Natural killer cell treated with Interleukin-12 subunit alpha and Interleukin-12 subunit beta and Interleukin-15 and Interleukin-18, amount 100 ng/mL, for 72 hours (primary cell): ENCODE measurements at regions not wholly inside any gene's neighbourhood (a gene's known extent, or its start where the extent isn't known, plus 50 kb on each side); places are given as distances from the start of the nearest gene placed in this dataset.

Source experiments
- ATAC-seq, 2 donors: fragments of 150-1000 bp; cut with Tn5 transposase in 1 of 2; sonication (Bioruptor Pico), chemical (Tn5 transposase) in 1 of 2; 2 replicates each; pipeline ENCODE4 v1.10.0; 2021
- DNase-seq: peaks from one replicate; pipeline ENCODE4 v3.0.0; 2022; ENCODE audit warnings: low spot score
- H3K27ac Mint-ChIP-seq, 2 donors: 1 replicate in 1 of 2; 2 replicates in 1 of 2; pipeline ENCODE4 v1.8.0; 2022; ENCODE audit warnings: mixed read lengths in 2 of 2, mild to moderate bottlenecking in 1 of 2, moderate library complexity in 1 of 2
- H3K27me3 Mint-ChIP-seq, 2 donors: 1 replicate in 1 of 2; 2 replicates in 1 of 2; pipeline ENCODE4 v1.8.0; 2022; ENCODE audit warnings: mixed read lengths in 2 of 2
- H3K36me3 Mint-ChIP-seq: one replicate; pipeline ENCODE4 v1.8.0; 2022; ENCODE audit warnings: mixed read lengths
- H3K4me1 Mint-ChIP-seq, 2 donors: 1 replicate in 1 of 2; 2 replicates in 1 of 2; pipeline ENCODE4 v1.8.0; 2022; ENCODE audit warnings: low read depth in 2 of 2, mixed read lengths in 2 of 2, mild to moderate bottlenecking in 1 of 2
- H3K4me3 Mint-ChIP-seq: one replicate; pipeline ENCODE4 v1.8.0; 2022; ENCODE audit warnings: mixed read lengths
- H3K9me3 Mint-ChIP-seq: 2 replicates; pipeline ENCODE4 v1.8.0; 2022; ENCODE audit warnings: mixed read lengths

DNA sequence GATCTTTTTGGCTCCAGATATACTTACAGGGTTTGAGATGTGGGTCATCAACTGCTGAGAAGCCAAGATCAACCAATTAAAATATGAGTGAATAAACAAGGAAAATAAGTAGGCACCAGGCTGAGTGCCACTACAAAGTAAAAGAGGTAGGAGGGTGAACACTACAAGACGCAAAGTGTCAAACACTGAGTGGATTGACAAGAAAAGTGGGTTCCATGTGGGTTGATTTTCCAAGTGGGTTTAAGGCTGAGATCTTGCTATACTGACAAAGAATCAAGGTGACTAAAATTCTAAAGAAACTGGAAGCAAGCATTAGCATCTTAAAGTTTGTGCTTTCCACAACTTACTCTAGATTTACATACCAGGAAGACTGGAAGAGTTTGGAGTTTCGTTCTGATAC lies 160.4 kb upstream of the SPACA1 start:
- H3K4me3 Mint-ChIP-seq = no peak overlapping the region
- ATAC-seq (no peak), DNase-seq (no peak)
- H3K27me3 Mint-ChIP-seq = peaks cover 17 to 18% of the 10 kb centered on the region in 2 donors
- peaks cover 2% of the 10 kb centered on the region for H3K36me3 Mint-ChIP-seq
- H3K9me3 Mint-ChIP-seq = no peaks in the 10 kb centered on the region
- H3K4me1 Mint-ChIP-seq = peaks cover 0 to under 1% of the 10 kb centered on the region in 2 donors
- H3K27ac Mint-ChIP-seq = no peak overlapping the region

DNA sequence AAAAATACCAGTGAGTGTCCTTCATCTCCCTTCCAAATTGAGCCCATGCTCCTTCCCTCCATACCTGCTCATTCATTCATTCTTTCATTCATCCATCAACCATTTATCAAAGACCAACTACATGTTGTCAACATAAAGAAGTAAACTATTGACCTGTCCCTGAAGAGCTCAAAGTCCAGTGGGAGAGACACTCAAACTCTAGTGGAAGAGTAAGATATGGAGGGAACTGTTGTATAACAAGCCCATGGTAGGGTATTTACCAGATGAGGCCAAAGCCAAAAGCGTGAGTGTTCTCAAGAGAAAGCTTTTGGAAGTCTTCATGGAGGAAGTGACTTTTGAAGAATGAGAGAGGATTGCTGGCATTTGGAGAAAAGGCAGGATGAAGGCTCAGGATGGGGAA lies 163.4 kb upstream of the SPACA1 start:
- ATAC-seq = no peak
- Mint-ChIP-seq H3K4me1 (peaks cover 4 to 8% of the 10 kb centered on the region in 2 donors), H3K4me3 (no peak overlapping the region), H3K36me3 (peaks cover 5% of the 10 kb centered on the region), H3K27ac (no peak overlapping the region), H3K27me3 (peaks cover 8 to 13% of the 10 kb centered on the region in 2 donors), H3K9me3 (no peaks in the 10 kb centered on the region)
- DNase-seq = no peak

DNA sequence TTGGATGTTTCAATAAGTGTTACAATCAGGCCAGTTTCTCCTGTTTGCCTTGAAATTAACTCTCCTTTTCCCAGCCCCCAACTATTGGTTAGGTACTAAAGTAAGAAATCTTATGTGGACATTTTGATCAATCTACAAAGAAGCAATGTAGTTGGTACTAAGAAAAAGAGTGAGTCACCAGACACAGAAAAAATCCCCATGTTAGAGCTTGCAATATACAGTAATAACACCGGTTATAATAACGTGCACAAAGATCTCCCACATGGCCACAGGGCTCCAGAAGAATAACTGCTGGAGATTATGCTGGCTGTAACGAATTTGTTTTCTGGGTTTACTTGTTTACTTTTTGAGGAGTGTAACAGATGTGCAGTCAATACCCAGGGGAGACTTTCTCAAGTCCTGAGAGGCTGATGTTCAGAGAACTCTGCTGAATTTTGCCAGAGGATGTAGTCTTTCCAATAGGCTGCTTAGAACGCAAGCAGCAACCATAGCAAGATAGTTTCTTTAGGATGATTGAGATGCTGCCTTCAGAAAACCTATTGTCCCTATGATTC lies 166.2 kb upstream of the SPACA1 start:
- H3K4me1 Mint-ChIP-seq = peaks cover 4 to 8% of the 10 kb centered on the region in 2 donors
- peaks cover 5% of the 10 kb centered on the region for H3K36me3 Mint-ChIP-seq
- no peak overlapping the region for H3K4me3 Mint-ChIP-seq
- ATAC-seq = no peak
- no peak overlapping the region for H3K27ac Mint-ChIP-seq
- no peak for DNase-seq
- H3K9me3 Mint-ChIP-seq = no peaks in the 10 kb centered on the region
- peaks cover 13 to 18% of the 10 kb centered on the region in 2 donors for H3K27me3 Mint-ChIP-seq

DNA sequence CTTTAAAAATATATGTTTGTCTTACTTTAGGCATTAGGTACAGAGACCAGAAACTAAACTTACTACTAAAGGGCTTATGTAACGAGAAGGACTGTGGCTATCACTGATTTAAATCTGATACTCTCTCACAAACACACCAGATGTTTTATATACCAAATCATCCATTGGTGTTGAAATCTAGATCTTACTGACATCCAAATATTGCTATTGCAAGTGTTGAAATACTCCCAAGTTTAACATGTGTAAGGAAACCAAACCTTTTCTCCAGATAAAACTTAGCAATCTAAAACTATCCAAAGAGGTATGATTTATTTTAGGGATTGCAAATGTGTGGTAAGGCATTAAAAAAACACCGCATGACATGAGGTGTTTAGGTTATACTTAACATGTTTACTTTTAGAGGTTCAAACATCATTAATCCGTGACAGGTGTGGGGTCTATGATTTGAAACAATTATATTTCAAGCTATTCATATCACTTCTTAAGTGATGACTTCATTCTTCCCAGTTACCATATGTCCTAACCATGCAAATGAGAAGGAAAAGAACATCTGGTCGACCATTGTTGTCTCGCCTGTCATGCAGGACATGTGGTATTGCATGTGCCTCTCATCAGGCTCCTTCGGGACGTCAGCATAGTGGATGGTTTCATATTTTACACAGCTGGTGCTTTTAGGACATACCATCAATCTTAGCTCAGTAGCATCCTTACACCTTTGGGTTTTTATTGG lies 168.3 kb upstream of the SPACA1 start:
- Mint-ChIP-seq H3K9me3 (no peaks in the 10 kb centered on the region), H3K4me1 (peaks cover 4 to 8% of the 10 kb centered on the region in 2 donors), H3K4me3 (no peak overlapping the region), H3K36me3 (peaks cover 5% of the 10 kb centered on the region), H3K27me3 (peaks cover 30 to 31% of the 10 kb centered on the region in 2 donors), H3K27ac (no peak overlapping the region)
- DNase-seq (no peak), ATAC-seq (no peak)

DNA sequence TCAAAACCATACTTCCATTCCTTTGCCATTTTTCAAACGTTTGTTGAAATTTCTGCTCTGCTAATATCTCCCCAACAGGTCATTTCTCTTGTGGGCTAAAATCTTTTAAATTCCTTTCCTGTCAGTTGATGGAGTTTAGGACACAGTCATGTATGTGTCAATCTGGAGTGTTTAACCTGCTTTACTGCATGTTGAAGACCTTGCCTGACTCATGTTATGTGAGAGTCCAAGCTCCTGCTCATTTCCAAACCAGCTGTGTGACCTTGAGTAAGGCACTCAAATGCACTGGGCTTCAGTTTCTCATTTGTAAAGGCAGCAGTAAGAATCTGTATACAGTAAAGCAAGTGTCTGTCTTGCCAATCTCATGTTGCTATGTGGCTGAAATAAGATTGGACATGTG lies 171.9 kb upstream of the SPACA1 start:
- ATAC-seq (no peak), DNase-seq (no peak)
- Mint-ChIP-seq H3K9me3 (no peaks in the 10 kb centered on the region), H3K27ac (no peak overlapping the region), H3K4me1 (no peaks in the 10 kb centered on the region), H3K4me3 (no peak overlapping the region), H3K36me3 (no peaks in the 10 kb centered on the region), H3K27me3 (peaks cover 31 to 42% of the 10 kb centered on the region in 2 donors)

DNA sequence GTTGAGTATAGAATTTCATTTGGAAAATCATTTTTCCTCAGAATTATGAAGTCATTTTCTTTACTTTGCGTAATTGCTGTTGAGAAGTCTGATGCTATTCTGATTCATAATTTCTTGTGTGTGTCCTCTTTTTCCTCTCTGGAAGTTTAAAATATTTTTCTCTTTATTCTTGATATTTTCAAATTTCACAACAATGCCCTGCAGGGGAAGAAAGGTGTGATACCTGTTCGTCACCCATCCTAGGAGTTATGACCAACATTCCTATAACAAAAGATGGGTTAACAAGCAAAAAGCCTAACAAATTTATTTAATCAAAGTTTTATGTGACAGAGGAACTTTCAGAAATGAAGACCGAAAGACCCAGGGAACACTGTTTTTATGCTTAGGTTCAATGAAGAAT lies 171.5 kb upstream of the AKIRIN2 start:
- H3K4me3 Mint-ChIP-seq = no peak overlapping the region
- no peaks in the 10 kb centered on the region for H3K4me1 Mint-ChIP-seq
- no peak overlapping the region for H3K27ac Mint-ChIP-seq
- H3K9me3 Mint-ChIP-seq = no peaks in the 10 kb centered on the region
- H3K27me3 Mint-ChIP-seq = peaks cover 27 to 35% of the 10 kb centered on the region in 2 donors
- DNase-seq = no peak
- no peak for ATAC-seq
- no peaks in the 10 kb centered on the region for H3K36me3 Mint-ChIP-seq

DNA sequence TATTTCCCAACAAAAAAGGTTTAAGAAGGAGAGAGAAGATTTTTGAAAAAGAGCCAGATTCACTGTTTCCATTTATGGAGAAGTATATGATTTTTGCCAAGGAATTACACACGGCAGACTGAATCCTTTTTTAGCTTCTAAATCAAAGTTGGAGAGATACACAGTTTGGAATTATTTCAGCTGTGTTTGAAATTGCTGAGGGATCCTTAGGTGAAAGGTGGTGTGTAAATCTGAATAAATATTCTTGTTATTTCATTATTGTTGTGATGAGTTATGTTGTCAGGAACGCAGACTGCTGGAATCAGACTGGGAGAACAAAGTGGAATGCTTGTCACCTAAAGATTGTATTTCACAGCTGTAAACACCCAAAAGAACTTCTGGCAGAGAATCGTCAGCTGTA lies 168.5 kb upstream of the AKIRIN2 start:
- Mint-ChIP-seq H3K27me3 (peaks cover 25 to 31% of the 10 kb centered on the region in 2 donors), H3K36me3 (no peaks in the 10 kb centered on the region), H3K27ac (no peak overlapping the region), H3K4me1 (no peaks in the 10 kb centered on the region), H3K9me3 (no peaks in the 10 kb centered on the region), H3K4me3 (no peak overlapping the region)
- ATAC-seq (no peak), DNase-seq (no peak)

DNA sequence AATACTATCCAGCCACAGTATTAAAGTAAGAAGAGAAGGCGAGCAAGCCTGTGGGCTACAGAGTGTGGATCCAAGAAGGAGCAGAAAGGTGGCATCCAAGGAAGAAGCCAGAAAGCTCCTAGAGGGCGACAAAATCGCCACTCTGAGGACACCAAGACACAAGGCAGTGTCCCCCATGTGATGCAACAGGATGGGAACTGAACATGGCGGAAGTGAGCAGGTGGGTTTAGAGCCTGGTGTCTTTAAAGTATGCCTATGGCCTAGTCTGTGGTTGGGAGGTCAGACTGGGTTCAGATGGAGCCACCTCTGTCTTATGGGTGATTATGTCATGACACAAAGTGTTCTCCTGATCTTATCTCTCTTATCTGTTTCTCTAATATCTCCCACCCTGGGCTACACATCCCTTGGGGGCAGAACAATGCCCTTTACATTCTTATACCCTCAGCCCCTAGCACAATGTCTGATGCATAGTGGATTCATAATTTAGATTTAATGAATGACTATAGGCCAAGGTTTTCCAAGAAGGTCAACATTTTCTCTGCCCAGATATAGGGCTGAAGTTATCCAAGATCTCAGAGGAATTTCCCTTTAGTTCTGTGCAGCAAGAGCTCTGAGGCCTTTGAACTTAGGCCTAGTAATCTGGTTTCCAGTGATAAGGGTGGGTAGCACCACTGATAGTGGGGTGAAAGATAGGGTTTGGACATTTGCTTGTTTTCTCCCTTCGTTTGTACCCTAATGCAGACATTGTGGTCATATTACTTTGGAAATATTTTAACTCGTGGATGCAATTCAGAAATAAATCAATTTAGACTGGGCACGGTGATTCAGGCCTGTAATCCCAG lies 167.3 kb upstream of the AKIRIN2 start:
- Mint-ChIP-seq H3K4me1 (no peaks in the 10 kb centered on the region), H3K4me3 (no peak overlapping the region), H3K9me3 (no peaks in the 10 kb centered on the region), H3K27ac (no peak overlapping the region), H3K36me3 (no peaks in the 10 kb centered on the region), H3K27me3 (peaks cover 16 to 20% of the 10 kb centered on the region in 2 donors)
- DNase-seq = no peak
- ATAC-seq = no peak

DNA sequence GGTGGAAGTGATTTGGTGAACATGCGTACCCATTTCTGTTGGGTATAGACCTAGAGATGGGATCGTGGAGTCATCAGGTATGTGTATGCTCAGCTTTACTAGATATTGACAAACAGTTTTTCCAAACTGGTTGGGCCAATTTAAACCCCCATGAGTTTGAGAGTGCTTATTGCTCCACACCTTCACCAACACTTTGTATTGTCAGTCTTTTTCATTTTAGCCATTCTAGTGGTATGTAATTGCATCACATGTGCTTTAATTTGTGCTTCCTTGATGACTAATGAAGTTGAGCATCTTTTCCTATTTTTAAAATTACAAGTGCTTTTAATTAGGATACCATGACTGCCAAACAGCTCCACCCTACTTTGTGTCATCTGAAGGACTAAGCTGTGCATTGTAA lies 158.9 kb upstream of the AKIRIN2 start:
- no peaks in the 10 kb centered on the region for H3K9me3 Mint-ChIP-seq
- H3K27me3 Mint-ChIP-seq = peaks cover 23 to 37% of the 10 kb centered on the region in 2 donors
- H3K4me3 Mint-ChIP-seq = no peak overlapping the region
- no peaks in the 10 kb centered on the region for H3K36me3 Mint-ChIP-seq
- H3K4me1 Mint-ChIP-seq = no peaks in the 10 kb centered on the region
- DNase-seq (no peak), ATAC-seq (no peak)
- H3K27ac Mint-ChIP-seq = no peak overlapping the region

DNA sequence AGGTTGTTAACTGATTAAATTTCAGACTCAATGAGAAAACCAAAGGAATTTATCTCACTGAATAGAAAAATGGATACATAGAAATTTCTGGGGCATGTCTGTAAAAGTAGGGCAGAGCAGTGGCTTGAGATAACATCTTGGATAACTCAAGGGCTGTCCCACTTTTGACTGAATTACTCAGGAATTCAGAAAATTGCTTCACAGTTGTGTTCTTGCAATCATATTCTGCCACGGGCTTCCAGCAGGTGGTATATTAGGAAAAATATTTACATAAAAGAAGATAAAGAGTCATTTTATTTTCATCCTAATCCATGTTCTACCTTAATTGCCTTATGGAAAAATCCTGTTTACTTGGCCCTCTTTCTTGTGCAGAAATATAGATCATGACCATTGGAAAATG lies 156.4 kb upstream of the AKIRIN2 start:
- Mint-ChIP-seq H3K4me3 (no peak overlapping the region), H3K36me3 (no peaks in the 10 kb centered on the region), H3K9me3 (no peaks in the 10 kb centered on the region), H3K4me1 (no peaks in the 10 kb centered on the region), H3K27me3 (peaks cover 15 to 29% of the 10 kb centered on the region in 2 donors), H3K27ac (no peak overlapping the region)
- DNase-seq (no peak), ATAC-seq (no peak)

DNA sequence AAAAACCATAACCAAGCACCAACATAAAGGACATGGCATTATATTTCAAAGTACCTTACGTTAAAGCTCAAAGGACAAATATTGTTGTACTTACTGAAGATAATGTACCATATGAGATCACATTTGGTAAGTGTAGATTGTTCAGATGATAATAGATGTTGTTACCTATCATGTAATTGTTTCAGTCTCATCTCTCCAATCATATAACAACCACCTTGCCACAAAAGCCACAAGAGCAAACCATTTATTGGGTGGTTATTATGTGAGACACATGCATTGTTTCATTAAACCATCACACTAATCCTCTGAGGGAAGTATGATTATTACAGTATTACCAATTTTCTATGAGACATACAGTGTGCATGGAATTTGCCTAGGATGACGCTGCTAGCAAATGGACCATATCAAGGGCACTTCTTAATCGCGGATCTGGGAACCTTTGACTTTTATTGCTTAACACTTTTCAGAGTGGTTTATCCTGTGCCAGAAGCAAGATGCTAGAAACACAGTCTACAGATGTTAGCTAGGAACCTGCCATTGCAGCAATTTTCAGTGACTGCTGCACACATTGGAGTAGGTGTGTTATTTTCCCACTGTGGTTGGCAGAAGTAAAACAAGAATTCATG lies 149.8 kb upstream of the AKIRIN2 start:
- DNase-seq (no peak), ATAC-seq (no peak)
- Mint-ChIP-seq H3K27me3 (peaks cover 10 to 18% of the 10 kb centered on the region in 2 donors), H3K9me3 (no peaks in the 10 kb centered on the region), H3K4me1 (no peaks in the 10 kb centered on the region), H3K36me3 (no peaks in the 10 kb centered on the region), H3K27ac (no peak overlapping the region), H3K4me3 (no peak overlapping the region)

DNA sequence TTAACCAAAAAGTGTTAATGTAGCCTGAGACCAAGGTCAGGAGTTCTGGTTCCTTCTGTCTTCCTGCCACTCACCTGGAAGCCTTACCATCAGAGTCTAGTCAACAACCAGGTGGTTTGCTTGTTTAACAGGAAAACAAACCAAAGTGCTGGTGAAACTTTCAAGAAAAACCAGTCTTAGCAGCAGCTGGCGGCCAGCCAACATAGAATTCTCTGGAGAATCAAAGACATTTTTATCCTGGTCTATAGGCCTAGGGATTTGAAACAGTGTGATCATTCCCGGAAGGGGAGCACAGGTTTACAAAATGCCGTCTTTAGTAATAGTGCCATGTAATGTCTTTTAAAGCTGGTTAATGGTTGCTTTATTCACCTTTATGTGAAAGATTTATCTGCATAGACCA lies 146.6 kb upstream of the AKIRIN2 start:
- Mint-ChIP-seq H3K27me3 (peaks cover 12 to 18% of the 10 kb centered on the region in 2 donors), H3K9me3 (no peaks in the 10 kb centered on the region), H3K36me3 (no peaks in the 10 kb centered on the region), H3K4me3 (no peak overlapping the region), H3K27ac (no peak overlapping the region), H3K4me1 (no peaks in the 10 kb centered on the region)
- ATAC-seq (no peak), DNase-seq (no peak)

DNA sequence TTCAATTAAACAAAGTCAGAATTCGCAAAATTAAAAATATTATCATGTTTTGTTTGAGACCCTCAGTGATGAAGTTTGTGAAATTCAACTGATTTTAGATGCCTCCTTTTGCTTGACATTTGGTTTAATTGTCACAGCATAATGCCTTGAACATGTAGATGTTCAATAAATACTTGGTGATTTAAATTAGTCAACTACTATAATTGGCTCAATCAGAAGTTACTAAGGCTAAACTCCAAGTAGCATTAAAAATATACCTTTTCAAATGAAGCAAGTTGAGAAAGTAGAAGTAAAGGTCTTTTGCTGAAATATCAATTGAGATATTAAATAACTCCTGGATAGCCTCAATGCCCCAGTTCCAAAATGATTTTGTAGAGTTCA lies 145.8 kb upstream of the AKIRIN2 start:
- Mint-ChIP-seq H3K36me3 (no peaks in the 10 kb centered on the region), H3K27ac (no peak overlapping the region), H3K4me1 (no peaks in the 10 kb centered on the region), H3K4me3 (no peak overlapping the region), H3K9me3 (no peaks in the 10 kb centered on the region), H3K27me3 (peaks cover 15 to 18% of the 10 kb centered on the region in 2 donors)
- DNase-seq (no peak), ATAC-seq (no peak)
